Limb (tissue), 2 donors: ENCODE measurements at regions not wholly inside any gene's neighbourhood (a gene's known extent, or its start where the extent isn't known, plus 50 kb on each side); places are given as distances from the start of the nearest gene placed in this dataset.

Source experiments
- DNase-seq, 2 donors: peaks; one replicate each; pipeline ENCODE4 v3.0.0-alpha.2; 2016; ENCODE audit errors: extremely low spot score in 2 of 2

DNA sequence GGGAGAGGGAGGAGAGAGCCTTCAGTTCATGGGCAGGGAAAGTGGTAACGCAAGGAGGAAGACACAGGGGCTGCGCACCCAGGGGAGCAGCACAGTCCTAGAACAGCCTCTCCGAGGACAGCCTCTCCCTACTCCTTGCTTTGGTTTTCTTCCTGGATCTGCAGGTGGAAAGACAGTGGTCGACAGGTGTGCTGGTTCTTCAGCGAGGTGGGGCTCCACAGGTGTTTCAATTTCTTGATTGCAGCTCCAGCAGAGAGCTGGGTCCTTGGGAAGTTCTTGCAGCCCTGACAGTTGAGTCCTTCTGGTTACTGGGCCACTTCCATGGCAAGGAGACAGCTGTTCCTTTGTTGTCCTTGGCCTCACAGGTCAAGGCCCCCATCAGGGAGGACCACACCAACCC, 220.7 kb upstream of the NR2F2 start:
- no peak for DNase-seq

DNA sequence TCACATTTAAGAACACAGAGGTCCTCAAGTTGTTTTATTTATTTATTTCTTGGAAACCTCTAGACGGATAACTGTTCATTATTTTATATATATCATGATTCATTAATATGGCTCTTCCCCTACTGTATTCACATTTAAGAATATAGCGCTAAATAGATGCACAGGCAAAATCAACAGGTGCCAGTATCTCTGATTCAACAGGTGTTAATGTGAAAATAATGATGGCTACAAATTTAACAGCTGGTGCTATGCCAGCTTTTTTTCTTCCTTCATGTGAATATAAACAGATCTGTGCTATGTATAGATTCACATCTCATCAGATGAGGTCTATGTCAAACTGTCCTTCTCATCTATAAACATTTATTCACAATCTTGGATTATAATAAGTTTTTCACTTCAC, 218.5 kb upstream of the NR2F2 start:
- no peak for DNase-seq

DNA sequence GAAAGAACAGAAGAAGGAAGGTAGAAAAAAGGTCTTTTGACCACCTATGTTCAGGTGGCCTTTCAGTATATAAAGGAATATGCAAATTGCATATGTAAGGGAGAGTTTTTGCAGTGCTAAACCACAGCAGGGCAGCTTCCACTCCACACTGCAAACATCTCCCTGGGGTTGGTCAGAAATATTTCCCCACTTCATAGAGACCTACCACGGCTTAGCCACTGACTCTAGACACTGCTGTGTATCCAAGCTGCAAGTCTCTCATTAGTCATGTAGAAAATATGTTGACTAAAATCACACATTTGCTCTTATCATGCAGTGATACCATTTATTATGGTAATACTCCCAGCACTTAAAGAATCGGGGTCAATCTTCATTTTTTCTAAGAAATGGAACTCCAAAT, 214.9 kb upstream of the NR2F2 start:
- no peak for DNase-seq

GRCh38 chr15:96117270-96117669, 213.2 kb upstream of the NR2F2 start:
- no peak for DNase-seq

GRCh38 chr15:96119734-96120133, 210.8 kb upstream of the NR2F2 start:
- peak in 1 of 2 donors; percentile 32 for DNase-seq

DNA sequence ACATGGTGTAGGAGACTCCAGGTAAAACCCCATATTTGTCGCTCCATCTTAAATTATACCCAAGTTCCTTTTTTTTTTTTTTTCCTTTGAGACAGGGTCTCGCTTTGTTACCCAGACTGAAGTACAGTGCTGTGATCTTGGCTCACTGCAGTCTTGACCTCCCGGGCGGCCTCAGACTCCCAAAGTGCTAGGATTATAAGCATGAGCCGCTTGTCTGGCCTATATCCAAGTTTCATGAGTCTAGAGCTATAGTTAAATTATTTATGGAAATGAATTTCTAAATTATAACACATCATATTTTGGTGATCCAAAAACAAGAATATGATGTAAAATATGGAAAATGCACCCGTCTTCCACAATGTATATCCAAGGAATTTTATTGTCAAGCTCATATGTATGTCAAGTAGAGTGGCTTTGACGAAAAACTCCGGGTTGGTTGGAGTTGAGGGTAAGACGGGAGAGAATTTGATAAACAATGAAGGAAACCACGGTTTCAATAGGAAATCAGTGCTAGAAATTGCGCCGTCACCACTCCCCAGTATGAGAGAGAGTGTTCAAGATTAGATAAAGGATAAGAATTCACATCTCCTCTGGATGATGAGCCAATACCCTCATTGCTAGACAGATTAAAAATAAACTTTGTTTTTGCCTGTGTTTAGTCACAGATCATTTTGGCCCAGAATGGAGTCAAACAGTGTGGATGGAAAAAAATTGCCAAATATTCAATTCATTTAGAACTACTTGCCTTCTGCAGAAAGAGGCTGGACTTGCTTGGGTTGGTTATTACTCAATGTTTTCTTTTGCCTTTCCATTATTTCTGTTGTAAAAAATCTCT, 209.2 kb upstream of the NR2F2 start:
- DNase-seq, result no peak

DNA sequence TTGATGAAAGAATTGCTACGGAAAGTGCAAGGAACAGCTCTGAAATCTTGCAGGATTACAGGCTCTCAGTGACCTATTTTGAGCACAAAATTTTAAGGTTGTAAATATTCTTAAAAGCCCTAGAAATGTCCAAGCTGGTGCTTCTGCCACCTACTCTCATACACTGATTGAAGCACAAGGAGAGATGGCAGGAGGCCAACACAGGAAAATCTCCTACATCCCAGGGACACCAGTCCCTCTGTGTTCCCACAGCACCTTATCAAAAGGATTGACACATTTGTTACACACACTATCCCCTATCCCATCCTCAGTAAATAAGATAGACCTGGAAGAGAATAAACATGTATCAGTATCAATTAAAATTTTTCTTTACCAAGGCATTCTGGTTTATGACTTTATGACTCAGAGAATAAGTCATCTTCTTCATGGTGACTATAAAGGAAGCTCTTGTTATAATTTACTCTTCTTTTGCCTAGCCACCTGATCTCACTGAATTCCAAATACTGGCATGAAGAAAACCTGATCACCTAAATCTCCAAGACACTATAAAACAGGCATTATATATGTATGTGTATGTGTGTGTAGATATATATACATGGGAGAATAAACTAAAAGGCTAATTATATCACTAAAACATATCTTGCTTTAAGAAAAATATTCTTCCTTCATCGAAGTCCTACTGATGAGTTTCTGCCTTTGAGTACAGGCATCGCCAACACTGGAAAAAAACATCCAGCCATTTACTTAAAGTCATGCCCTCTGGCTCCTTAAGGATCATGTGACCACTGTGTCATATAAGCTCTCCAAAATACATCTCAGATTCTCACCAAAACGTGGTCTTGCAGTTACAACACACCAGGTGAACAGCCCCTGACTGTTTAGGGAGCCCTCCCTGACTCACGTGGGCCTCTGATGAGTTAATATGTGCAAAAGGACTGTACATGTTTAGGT, 208.1 kb upstream of the NR2F2 start:
- DNase-seq, result no peak

DNA sequence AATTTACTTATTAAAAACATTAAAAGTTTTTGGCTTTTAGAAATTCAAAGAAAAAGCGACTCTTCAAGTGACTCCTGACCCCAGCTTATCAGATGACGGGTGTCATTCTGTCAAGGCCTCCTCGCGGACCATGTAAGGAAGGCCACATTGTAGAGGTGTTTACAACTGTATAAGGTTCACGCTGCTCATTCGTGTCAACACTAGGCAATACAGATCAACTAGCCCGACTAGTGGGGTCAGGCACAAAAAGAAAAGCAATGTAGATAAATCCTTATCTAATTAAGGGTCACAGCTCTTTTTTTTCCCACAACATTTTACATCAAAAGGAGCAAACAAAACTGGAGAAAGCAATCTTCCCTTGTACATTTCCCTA, 207.5 kb upstream of the NR2F2 start:
- no peak for DNase-seq

- no peak for DNase-seq
Observed at GRCh38 chr15:96123630-96124187, 206.8 kb upstream of the NR2F2 start.

- DNase-seq, result no peak
Observed at GRCh38 chr15:96124436-96124835, 206.1 kb upstream of the NR2F2 start.

DNA sequence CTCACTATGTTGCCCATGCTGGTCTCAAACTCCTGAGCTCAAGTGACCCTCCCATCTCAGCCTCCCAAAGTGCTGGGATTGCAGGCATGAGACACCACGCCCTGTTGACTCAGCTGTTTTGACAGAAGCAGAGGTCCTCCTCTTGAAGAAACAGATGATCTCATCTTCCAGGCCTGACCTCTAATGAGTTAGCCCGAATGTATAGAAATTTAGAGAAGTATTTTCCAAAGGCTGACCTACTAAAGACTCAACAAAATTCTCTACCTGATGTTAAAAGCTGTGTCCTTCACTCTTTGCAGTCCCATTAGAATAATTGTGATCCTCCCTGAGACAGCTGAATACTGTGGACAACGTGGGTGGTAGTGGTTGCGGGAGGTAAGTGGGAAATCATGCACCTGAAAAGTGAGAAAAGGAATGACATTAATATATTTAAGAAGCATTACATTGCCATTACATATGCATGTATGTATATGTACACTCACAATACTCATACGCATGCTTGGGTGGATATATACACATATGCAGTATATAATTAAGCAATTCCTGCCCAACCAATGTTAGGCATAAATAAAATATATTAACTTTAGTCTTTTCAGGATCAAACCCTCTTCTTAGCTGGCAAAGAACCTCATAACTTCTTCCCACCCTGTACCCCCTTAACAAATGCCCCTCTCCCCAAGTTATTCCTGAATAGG, 204.6 kb upstream of the NR2F2 start:
- no peak for DNase-seq

- DNase-seq, result no peak
Observed at GRCh38 chr15:96126859-96127258, 203.6 kb upstream of the NR2F2 start.

DNA sequence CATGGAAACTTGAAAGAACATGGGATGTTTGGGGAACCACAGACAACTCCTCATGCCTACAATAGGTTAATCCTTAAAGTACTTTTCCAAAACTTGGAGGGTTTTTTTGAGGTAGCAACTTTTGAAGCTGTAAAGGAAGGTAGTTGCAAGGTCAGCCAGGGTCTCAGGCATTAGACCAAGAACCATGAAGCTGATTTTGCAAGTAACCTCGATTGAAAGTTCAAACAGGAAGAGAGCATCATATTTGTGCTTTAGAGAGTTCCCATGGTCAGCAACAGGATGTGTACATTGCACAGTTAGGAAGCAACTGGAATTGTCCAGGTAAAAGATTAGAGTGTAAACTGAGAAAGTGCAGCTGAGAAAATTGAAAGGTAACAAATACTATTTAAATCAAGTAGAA, 199.8 kb upstream of the NR2F2 start:
- no peak for DNase-seq

DNA sequence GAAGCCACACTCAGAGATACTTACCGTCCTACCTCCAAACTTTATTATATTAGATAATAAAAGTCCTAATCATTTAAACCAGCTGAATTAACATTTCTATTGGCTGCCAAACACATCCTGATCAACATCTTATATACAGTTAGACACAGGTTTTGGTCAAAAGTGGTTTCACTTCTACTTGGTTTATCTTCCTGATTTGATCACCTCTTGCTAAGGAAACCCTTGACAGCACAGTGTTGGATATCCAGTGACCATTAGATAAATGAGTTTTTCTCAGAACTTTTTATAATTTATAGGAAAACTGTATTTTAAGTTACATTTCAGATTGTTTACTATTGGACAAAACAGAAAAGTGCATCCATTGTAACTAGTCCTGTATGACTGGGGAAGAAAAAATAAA, 198.4 kb upstream of the NR2F2 start:
- DNase-seq, result no peak

DNA sequence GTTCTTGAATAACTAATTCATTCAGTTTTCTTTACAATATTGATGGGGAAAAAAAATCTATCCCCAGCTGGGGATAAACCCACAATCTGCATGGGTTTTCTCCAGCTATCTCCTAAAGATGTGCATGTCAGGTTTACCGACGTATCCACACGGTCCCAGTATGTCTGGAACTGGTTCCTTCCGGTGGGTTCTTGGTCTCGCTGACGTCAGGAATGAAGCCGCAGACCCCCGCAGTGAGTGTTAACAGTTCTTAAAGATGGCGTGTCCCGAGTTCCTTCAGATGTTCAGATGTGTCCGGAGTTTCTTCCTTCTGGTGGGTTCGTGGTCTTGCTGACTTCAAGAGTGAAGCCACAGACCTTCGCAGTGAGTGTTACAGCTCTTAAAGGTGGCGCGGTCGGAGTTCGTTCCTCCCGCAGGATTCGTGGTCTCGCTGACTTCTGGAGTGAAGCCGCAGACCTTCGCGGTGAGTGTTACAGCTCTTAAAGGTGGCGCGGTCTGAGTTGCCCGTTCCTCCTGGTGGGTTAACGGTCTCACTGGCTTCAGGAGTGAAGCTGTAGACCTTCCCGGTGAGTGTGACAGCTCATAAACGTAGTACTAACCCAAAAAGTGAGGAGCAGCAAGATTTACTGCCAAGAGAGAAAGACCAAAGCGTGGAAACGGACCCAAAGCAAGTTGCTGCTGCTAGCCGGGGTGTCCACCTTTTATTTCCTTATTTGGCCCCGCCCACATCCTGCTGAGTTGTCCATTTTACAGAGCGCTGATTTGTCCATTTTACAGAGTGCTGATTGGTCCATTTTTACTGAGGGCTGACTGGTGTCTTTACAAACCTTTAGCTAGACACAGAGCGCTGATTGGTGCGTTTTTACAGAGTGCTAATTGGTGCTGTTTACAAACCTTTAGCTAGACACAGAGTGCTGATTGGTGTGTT, 195.1 kb upstream of the NR2F2 start:
- no peak for DNase-seq

DNA sequence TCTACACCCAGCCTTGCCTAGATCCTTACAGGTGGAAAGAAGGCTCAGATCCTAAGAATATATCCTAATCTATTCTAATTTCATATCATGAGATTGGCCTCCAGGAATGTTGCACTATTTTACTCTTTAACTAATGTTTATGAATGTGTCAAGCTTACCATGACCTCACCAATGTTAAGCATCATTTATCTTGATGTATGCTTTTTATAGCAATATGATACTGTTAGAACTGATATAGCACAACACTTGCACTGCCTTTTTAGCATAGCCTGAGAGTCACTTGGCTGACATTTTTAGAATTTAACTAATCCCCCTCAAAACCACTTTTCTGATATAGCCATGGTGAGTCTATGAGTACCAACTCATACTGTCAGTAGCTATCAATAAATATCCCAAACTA, 191.5 kb upstream of the NR2F2 start:
- DNase-seq, result no peak

DNA sequence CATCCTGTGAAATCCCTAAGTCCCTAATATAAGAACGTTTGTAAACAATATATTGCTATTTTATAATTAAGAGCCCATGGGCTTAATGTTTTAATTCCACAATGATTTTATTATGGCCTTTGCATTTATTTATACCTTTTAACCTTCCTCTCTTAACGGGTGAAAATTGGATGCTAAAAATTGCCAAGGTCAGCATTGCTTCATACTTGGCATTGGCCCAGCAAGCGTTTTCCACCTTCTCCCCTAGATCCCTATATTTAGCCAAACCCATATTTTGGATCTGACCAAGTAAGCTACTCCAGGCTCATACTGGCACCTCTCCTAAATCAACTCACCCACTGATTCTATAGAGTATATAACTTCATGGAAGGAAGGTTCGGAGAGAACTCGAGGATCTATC, 188.0 kb upstream of the NR2F2 start:
- DNase-seq, result no peak

- DNase-seq, result no peak
Observed at GRCh38 chr15:96144734-96145133, 185.8 kb upstream of the NR2F2 start.

DNA sequence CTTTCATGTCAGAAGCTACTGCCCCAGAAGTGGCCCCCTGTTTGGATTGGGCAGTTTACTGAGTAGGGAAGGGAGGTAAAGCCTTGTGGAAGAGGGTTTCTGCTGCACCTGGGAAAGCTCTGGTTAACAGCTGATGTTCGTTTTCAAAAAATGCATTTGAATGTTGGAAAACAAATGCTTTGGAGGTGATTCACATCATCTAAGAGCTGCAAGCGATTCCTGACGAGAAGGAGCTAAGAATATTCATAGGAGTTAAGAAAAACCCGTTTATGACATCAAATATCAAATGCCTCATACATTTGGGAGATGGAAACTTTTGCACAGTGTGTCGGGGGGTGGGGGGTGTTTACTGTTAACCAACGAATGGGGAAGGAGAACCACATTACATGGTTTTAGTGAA, 183.8 kb upstream of the NR2F2 start:
- no peak for DNase-seq

GRCh38 chr15:96147267-96147666, 183.2 kb upstream of the NR2F2 start:
- DNase-seq, result no peak

DNA sequence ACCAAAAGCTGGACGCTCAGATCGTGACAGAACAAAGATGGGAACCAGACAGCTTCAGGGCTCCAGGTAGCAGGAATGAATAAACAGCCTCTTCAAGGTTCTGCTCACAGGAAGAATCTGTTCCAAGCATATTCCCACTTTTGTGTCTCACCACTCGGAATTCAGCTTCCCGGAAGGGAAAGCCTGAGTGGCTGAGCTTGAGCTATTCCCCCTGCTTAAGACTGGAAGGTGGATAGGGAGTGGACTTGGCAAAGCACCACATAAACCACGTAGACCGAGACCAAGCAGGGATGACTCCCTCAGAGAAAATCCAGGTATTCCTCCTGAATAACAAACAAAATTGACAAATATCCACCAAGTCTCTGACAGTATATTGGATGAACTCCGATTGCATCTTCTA, 180.2 kb upstream of the NR2F2 start:
- no peak for DNase-seq
